ENCODE measurements at regions not wholly inside any gene's neighbourhood (a gene's known extent, or its start where the extent isn't known, plus 50 kb on each side); places are given as distances from the start of the nearest gene placed in this dataset.

DNA sequence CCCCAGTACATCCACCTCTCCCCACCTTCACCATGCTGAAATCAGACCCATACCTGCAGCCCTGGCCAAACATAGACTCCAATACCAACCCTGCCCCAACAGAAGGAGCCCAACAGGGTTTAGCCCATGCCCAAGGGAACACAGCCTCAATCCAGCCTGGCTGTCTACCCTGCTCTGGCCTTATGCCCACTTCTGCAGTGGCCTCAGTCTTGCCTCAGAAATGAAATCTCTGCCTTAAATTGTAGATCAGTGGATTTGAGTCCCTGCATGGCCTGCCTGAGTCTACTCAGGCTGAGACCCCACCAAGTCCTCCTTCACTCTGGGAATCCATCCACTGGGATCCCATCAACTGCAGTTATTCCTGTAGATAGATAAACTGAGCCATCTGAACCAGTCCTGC lies 97.6 kb upstream of the GJB5 start:
- H3K9me3 ChIP-seq (replicated peaks) = no peaks in the 10 kb centered on the region
- H3K36me3 ChIP-seq = no peaks in the 10 kb centered on the region
- H3K4me3 ChIP-seq = no peak overlapping the region
- H3K27ac ChIP-seq = no peak overlapping the region
- no peaks in the 10 kb centered on the region for H3K4me1 ChIP-seq
- peaks cover 21% of the 10 kb centered on the region for H3K27me3 ChIP-seq
- no peak for DNase-seq

DNA sequence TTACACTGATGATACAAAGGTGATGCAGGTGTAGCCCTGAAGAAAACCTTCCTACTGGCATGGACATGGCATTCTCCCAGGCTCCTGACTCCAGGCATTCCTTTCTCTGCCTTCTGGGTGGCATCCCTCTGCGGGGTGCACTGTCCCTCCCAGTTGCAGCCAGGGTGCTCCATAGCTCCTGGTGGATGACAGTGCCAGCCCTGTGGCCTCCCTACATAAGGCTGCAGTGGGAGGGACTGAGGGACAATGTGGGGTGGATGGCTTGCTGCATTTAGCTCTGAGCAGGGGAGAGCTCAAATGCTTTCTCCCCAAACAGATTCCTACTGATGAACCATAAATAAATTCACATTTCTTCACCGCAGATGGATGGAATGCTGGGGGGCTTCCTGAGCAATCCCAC lies 97.0 kb upstream of the GJB5 start:
- DNase-seq = no peak
- Histone ChIP-seq H3K27ac (no peak overlapping the region), H3K36me3 (no peaks in the 10 kb centered on the region), H3K27me3 (peaks cover 21% of the 10 kb centered on the region), H3K4me1 (no peaks in the 10 kb centered on the region), H3K9me3 (replicated peaks) (no peaks in the 10 kb centered on the region), H3K4me3 (no peak overlapping the region)

DNA sequence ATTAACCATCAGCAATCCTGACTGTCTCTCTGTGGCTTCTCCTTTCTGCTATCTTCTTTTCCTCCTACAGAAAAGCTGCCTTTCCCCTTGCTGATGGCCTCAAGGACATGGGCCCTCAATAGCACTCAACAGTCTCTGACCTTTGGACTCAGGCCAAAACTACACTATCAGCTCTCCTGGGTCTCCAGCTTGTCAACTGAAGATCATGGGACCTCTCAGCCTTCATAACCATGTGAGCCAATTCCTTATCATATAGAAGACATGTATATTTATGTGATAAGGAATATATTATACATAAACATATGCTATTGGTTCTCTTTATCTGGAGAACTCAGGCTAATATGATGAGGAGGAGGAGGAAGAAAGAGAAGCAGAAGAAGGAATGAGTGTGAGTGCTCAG lies 91.8 kb upstream of the GJB5 start:
- DNase-seq = no peak
- H3K27ac ChIP-seq = no peak overlapping the region
- H3K4me3 ChIP-seq = no peak overlapping the region
- no peaks in the 10 kb centered on the region for H3K36me3 ChIP-seq
- no peaks in the 10 kb centered on the region for H3K4me1 ChIP-seq
- H3K27me3 ChIP-seq = no peaks in the 10 kb centered on the region
- no peaks in the 10 kb centered on the region for H3K9me3 ChIP-seq (replicated peaks)

DNA sequence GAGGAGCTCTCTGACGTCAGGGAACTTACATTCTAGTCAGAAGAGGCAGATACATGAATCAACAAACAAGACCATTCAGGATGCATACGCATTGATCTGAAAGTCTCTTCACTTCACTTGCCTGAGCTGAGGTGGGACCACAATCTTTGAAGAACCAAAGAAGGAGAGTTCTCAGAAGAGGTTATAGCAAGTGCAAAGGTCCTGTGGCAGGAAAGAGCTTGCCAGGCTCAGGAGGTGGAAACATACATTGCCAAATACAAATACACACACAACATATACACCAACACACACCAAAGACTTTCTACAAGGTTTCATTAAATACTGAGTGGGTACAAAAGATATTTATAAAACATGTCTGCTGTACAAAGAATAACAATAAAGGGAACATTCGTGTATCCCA lies 86.8 kb upstream of the GJB5 start:
- no peaks in the 10 kb centered on the region for H3K27me3 ChIP-seq
- no peak overlapping the region for H3K4me3 ChIP-seq
- H3K9me3 ChIP-seq (replicated peaks) = no peaks in the 10 kb centered on the region
- H3K4me1 ChIP-seq = no peaks in the 10 kb centered on the region
- H3K27ac ChIP-seq = no peak overlapping the region
- H3K36me3 ChIP-seq = no peaks in the 10 kb centered on the region
- DNase-seq = no peak

DNA sequence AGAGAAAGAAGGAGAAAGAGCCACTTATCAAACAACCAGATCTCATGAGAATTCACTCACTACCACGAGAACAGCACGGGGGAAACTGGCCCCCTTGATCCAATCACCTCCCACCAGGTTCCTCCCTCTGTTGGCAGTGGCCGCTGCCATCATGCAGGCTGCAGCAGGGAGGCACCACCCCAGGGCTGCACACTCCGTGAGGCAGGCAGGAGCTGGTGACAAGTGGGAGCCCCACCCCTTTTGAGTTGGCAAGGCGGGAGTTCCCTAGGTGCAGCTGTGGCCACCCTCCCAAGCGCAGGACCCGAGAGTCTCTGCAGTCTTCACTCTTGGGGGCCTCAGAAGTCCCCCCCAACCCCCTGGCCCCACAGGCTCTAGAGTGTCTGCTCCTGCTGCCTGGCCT lies 83.9 kb upstream of the GJB5 start:
- H3K9me3 ChIP-seq (replicated peaks) = no peaks in the 10 kb centered on the region
- no peaks in the 10 kb centered on the region for H3K36me3 ChIP-seq
- DNase-seq = no peak
- no peaks in the 10 kb centered on the region for H3K4me1 ChIP-seq
- H3K4me3 ChIP-seq = no peak overlapping the region
- H3K27ac ChIP-seq = no peak overlapping the region
- H3K27me3 ChIP-seq = no peaks in the 10 kb centered on the region

DNA sequence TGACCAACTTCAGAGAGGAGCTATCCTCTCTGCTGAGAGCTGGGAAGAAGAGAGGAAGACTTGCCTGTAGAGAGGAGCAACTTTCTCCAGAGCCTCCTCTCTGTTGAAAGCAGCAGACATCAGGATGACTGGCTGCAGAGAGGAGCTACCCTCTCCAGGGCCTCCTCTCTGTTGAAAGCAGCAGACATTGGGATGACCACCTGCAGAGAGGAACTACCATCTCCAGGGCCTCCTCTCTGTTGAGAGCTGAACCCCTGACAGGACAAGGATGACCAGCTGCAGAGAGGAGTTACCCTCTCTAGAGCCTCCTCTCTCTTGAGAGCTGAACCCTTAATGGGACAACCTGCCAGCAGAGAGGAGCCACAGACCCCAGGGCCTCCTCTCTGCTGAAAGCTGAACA lies 83.0 kb upstream of the GJB5 start:
- no peaks in the 10 kb centered on the region for H3K36me3 ChIP-seq
- no peak overlapping the region for H3K4me3 ChIP-seq
- H3K9me3 ChIP-seq (replicated peaks) = no peaks in the 10 kb centered on the region
- H3K27me3 ChIP-seq = no peaks in the 10 kb centered on the region
- no peak overlapping the region for H3K27ac ChIP-seq
- H3K4me1 ChIP-seq = no peaks in the 10 kb centered on the region
- DNase-seq = no peak

DNA sequence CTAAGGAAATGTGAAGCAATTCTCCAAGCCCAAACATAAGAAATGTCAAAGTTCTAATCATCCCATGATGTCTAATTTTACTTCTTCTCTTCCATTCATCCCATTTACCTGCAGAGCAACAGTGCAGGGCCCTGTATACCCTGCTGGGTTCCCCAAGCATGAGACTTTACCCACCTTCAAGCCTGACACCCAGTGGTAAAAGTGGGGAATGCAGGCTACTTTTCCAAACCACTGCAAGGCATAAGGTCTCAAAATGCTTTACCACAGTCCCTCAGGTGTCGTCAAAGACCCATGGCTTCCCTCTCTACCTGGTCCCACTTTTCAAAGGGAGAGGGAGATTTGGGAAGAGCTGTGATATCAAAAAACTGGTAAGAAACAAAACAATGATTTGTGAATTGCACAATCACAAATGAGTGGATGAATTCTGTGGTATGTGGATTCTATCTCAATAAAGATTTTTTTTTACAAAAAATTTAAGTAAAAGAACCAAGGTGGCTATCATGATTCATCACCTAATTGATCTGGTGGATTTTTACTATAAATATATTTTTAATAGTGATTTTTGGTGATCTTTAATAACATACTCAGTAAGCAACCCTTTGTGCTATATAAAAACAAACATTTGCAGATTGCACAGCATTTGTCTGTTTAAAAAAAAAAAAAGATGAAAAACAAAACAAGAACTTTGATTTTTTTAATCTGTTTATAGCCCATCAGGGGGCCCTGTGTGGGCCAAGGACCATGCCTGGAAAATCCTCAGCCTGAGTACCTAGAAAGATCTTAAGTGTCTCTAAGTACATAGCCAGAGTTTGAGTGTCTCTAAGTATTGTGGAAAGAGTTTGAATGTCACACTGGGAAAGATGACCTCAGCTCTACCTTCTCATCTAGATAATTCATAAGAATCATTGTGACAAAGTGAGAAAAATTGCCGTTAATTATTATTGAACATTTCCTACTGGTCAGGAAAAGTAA lies 73.1 kb upstream of the GJB5 start:
- Histone ChIP-seq H3K4me3 (no peak overlapping the region), H3K4me1 (peaks cover 16% of the 10 kb centered on the region), H3K27me3 (no peaks in the 10 kb centered on the region), H3K9me3 (replicated peaks) (no peaks in the 10 kb centered on the region), H3K36me3 (no peaks in the 10 kb centered on the region), H3K27ac (no peak overlapping the region)
- DNase-seq = peak; percentile 38 to 68

DNA sequence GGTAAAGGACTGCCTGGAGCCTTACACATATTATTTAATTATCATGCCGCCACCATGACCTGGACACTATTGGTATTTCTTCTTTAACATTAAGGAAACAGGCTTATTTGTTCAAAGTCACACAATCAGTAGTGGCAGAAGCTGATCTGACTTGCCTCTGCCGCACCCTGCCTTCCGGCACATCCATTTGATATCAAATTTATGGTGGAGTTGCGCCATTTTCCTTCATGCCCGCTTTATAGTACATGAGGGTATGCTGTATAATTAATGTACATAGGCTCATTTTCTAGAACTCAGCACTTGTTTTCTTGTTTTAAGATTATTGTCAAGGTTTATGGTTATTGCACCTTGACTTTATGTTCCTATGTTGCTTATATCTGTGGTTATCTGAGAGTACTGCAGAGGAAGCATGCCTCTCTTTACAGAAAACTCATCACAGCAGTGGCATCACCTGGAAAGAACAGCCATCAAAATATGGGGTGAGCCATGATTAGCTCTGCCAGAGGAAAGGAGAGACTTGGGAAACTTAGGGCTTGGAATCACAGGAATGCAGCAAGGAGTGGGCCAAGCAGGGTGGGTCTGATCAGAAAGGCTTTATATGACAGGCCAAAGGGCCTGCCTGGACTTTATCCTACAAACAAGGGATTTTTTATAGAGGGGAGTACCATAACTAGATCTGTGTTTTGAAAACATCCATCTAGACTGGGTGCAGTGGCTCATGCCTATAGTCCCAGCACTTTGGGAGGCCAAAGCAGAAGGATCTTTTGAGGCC lies 72.2 kb upstream of the GJB5 start:
- H3K9me3 ChIP-seq (replicated peaks) = no peaks in the 10 kb centered on the region
- no peak overlapping the region for H3K4me3 ChIP-seq
- H3K27ac ChIP-seq = no peak overlapping the region
- no peaks in the 10 kb centered on the region for H3K36me3 ChIP-seq
- DNase-seq = no peak
- H3K4me1 ChIP-seq = peaks cover 16% of the 10 kb centered on the region
- no peaks in the 10 kb centered on the region for H3K27me3 ChIP-seq

DNA sequence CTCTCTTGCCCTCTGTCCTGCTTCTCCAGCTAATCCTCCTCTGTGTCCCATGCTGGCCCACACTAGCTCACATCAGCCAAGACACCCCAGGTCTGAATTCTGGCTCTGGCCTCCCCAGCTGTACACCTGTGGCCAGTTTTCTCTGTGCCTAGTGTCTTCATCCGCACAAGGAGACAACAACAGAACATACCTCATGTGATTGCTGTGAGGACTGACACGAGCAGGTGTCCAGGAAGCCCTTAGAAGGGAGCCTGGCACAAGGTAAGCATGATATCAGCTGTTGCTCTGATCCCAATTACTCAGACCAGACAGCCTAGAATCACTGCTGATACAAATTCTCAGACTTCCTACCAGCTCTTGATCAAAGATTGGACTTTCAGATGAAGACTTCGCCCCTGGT lies 71.2 kb upstream of the GJB5 start:
- Histone ChIP-seq H3K27me3 (no peaks in the 10 kb centered on the region), H3K4me3 (no peak overlapping the region), H3K36me3 (no peaks in the 10 kb centered on the region), H3K9me3 (replicated peaks) (no peaks in the 10 kb centered on the region), H3K4me1 (peaks cover 16% of the 10 kb centered on the region), H3K27ac (peak overlapping the region; percentile 29)
- peak; percentile 54 to 71 for DNase-seq

DNA sequence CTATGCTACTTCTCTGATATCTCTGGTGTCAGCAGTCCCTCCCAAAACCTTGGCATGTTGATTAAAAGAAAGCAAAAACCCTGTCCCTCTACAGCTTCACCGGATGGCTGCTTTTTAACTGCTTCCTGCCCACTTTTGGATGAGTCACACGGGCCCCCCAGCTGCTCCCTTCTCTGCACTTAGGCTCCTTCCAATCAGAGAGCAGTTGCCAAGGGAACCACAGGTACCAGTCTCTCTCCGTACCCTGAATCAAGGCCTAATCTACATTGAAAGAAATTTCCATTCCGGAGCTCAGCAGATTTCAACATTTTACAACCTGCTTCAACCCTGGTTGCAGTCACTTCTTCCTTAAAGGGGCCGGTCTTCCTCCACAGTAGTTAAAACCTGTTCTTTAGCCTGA lies 70.6 kb upstream of the GJB5 start:
- Histone ChIP-seq H3K27ac (peak overlapping the region; percentile 29), H3K9me3 (replicated peaks) (no peaks in the 10 kb centered on the region), H3K4me3 (no peak overlapping the region), H3K4me1 (peaks cover 16% of the 10 kb centered on the region), H3K27me3 (no peaks in the 10 kb centered on the region), H3K36me3 (no peaks in the 10 kb centered on the region)
- peak; percentile 17 to 37 for DNase-seq

DNA sequence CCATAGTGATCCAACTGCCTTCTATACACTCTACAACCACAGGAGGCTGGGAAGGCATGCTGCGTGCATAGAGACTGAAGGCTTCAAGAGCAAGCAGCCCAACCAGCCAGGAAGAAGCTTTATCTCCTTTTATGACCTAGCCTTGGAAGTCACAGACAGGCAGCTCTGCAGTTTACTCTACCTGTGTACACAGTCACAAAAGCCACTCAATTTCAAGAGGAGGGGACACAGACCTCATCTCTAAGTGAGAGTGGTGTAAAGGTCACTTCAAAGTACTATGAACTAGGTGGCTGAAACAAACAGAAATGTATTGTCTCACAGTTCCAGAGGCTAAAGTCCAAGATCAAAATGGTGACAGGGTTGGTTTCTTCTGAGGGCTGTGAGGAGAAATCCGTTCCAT lies 69.6 kb upstream of the GJB5 start:
- no peaks in the 10 kb centered on the region for H3K36me3 ChIP-seq
- no peaks in the 10 kb centered on the region for H3K27me3 ChIP-seq
- no peak overlapping the region for H3K4me3 ChIP-seq
- no peaks in the 10 kb centered on the region for H3K9me3 ChIP-seq (replicated peaks)
- peaks cover 16% of the 10 kb centered on the region for H3K4me1 ChIP-seq
- H3K27ac ChIP-seq = no peak overlapping the region
- no peak for DNase-seq

DNA sequence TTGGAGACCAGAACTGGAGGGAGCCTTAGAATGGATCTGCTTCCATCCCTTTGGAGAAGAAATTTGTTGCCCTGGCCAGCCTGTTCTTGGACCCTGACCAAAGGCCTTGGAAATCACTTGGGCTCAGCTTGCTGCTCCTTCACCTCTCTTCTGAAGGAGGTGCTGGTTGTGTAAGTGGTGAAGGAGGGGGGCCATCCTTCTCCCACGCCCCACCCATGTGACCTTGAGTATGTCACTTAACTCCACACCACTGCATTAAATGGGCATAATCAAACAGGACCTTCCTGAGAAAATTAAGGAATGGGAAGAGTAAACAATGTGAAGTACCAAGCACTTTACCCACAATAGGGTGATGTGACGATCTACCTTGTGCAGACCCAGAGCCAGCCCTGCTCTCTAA lies 68.3 kb upstream of the GJB5 start:
- Histone ChIP-seq H3K36me3 (no peaks in the 10 kb centered on the region), H3K27me3 (0 out of 2 replicates have a peak, but pooled peaks cover 1% of the 10 kb centered on the region), H3K4me1 (peaks cover 16% of the 10 kb centered on the region), H3K27ac (no peak overlapping the region), H3K4me3 (no peak overlapping the region), H3K9me3 (replicated peaks) (no peaks in the 10 kb centered on the region)
- DNase-seq = no peak

DNA sequence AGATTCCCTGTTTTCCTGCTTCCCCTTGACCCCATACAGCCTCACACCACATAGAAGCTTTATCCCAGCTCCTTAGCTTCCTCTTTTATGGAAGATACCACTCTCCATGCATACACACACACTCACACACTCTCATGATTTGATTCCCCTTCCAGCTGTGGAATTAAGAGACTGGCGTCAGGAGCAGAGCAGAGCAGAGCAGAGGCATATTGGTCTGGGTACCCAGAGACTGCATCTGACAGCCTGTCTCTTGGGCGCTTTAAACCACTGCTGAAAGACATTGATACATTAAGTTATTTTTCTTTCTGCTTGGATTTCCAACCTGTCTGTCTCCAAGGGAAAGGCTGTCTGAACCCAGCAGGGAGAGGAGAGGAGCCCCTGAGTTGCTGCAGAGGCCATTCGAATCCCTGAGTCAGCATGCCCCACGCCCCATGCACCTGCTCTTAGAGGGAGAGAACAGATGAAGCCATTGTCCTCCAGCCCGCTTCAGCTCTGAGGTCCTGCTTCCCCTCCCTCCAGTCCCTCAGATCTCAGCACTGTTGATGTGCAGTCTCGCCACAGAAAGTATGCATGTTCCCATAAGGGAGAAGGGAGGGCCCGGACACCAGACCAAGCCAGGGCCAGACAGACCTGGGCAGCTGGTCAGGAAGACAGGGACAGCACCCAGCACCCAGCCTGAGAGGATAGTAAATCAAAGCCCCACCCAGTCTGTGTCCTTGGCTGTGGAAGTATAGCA lies 66.7 kb upstream of the GJB5 start:
- H3K36me3 ChIP-seq = no peaks in the 10 kb centered on the region
- no peaks in the 10 kb centered on the region for H3K9me3 ChIP-seq (replicated peaks)
- no peak overlapping the region for H3K27ac ChIP-seq
- H3K4me3 ChIP-seq = no peak overlapping the region
- DNase-seq = peak; percentile 4 to 17
- H3K4me1 ChIP-seq = peaks cover 14% of the 10 kb centered on the region
- H3K27me3 ChIP-seq = peaks cover 8% of the 10 kb centered on the region; the same call in 1 of the 2 replicates

DNA sequence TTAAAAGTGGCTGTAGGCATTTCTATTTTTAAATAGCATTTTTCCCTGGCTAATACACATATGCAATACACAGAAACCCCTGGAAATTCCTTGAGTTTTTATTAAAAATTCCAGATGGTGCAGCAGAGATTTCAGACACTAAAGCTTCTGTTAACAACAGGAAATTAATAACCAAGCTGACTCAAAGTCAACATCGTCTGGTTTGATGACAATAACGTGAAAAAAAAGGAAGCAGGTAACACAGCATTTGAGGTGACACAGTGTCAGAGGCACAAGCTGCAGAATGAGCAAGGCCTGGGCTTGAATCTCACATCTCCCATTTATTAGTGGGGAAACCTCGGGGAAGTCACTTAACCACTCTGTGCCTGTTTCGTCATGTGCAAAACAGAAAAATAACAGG lies 64.6 kb upstream of the GJB5 start:
- H3K36me3 ChIP-seq = no peaks in the 10 kb centered on the region
- no peaks in the 10 kb centered on the region for H3K9me3 ChIP-seq (replicated peaks)
- peaks cover 8% of the 10 kb centered on the region; the same call in 1 of the 2 replicates for H3K27me3 ChIP-seq
- no peak overlapping the region for H3K27ac ChIP-seq
- H3K4me1 ChIP-seq = no peaks in the 10 kb centered on the region
- H3K4me3 ChIP-seq = no peak overlapping the region
- no peak for DNase-seq

DNA sequence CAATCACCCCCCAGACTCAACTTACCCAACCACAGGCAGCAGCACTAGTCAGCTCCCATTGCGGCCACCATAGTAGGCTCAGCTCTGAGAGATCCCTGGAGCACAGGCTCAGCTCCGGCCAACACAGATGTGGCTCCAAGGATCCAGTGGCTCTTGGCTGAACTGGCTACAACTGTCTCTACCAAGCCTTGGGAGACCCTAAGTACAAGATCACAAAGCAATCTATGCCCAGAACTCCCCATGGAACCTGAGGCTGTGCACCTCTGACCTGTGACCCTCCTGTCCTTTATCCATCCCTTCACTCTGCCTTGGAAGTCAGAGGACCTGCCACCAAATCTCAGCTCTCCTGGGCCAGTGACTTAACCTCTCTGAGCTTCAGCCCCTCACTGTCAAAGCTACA lies 61.8 kb upstream of the GJB5 start:
- H3K27me3 ChIP-seq = peaks cover 15% of the 10 kb centered on the region
- no peaks in the 10 kb centered on the region for H3K9me3 ChIP-seq (replicated peaks)
- H3K4me3 ChIP-seq = no peak overlapping the region
- no peaks in the 10 kb centered on the region for H3K4me1 ChIP-seq
- H3K27ac ChIP-seq = no peak overlapping the region
- H3K36me3 ChIP-seq = no peaks in the 10 kb centered on the region
- DNase-seq = no peak

Measured in SJCRH30 (cell line).